Natural killer cell treated with Interleukin-12 subunit alpha and Interleukin-12 subunit beta and Interleukin-15 and Interleukin-18, amount 100 ng/mL, for 72 hours (primary cell): ENCODE measurements at regions not wholly inside any gene's neighbourhood (a gene's known extent, or its start where the extent isn't known, plus 50 kb on each side); places are given as distances from the start of the nearest gene placed in this dataset.

Source experiments
- ATAC-seq, 2 donors: fragments of 150-1000 bp; cut with Tn5 transposase in 1 of 2; sonication (Bioruptor Pico), chemical (Tn5 transposase) in 1 of 2; 2 replicates each; pipeline ENCODE4 v1.10.0; 2021
- DNase-seq: peaks from one replicate; pipeline ENCODE4 v3.0.0; 2022; ENCODE audit warnings: low spot score
- H3K27ac Mint-ChIP-seq, 2 donors: 1 replicate in 1 of 2; 2 replicates in 1 of 2; pipeline ENCODE4 v1.8.0; 2022; ENCODE audit warnings: mixed read lengths in 2 of 2, mild to moderate bottlenecking in 1 of 2, moderate library complexity in 1 of 2
- H3K27me3 Mint-ChIP-seq, 2 donors: 1 replicate in 1 of 2; 2 replicates in 1 of 2; pipeline ENCODE4 v1.8.0; 2022; ENCODE audit warnings: mixed read lengths in 2 of 2
- H3K36me3 Mint-ChIP-seq: one replicate; pipeline ENCODE4 v1.8.0; 2022; ENCODE audit warnings: mixed read lengths
- H3K4me1 Mint-ChIP-seq, 2 donors: 1 replicate in 1 of 2; 2 replicates in 1 of 2; pipeline ENCODE4 v1.8.0; 2022; ENCODE audit warnings: low read depth in 2 of 2, mixed read lengths in 2 of 2, mild to moderate bottlenecking in 1 of 2
- H3K4me3 Mint-ChIP-seq: one replicate; pipeline ENCODE4 v1.8.0; 2022; ENCODE audit warnings: mixed read lengths
- H3K9me3 Mint-ChIP-seq: 2 replicates; pipeline ENCODE4 v1.8.0; 2022; ENCODE audit warnings: mixed read lengths

DNA sequence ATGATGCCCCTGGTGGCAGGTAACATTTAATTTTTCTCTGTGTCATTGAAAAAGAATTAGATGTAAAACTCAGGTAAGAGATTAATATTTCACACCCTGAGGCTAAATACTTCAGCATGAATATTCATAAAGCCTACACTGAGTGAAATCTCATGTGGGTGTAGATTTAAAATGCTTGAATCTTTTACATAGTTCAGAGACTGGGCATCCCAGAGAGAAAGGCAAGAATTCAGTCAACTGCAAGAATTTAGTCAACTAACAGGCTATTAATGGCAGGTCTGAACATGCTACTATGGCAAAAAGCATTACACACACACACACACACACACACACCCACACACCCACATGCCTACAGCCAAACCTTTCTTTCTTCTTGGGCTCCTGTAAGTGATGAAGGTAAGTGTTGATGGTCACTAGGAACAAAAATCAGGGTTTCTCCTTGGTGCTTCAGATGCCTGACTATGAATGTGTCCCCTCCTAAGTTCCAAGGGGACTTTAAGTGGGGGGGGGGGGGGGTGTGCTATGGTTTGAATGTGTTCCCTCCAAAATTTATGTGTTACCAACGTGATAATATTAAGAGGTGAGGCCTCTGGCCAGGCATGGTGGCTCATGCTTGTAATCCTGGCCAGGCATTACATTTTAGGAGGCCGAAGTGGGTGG lies 63.7 kb upstream of the PSMD7 start:
- Mint-ChIP-seq H3K27me3 (peaks cover 22 to 26% of the 10 kb centered on the region in 2 donors), H3K36me3 (no peaks in the 10 kb centered on the region), H3K9me3 (no peaks in the 10 kb centered on the region), H3K4me1 (no peaks in the 10 kb centered on the region), H3K4me3 (no peak overlapping the region), H3K27ac (no peak overlapping the region)
- DNase-seq, result no peak
- ATAC-seq, result no peak

DNA sequence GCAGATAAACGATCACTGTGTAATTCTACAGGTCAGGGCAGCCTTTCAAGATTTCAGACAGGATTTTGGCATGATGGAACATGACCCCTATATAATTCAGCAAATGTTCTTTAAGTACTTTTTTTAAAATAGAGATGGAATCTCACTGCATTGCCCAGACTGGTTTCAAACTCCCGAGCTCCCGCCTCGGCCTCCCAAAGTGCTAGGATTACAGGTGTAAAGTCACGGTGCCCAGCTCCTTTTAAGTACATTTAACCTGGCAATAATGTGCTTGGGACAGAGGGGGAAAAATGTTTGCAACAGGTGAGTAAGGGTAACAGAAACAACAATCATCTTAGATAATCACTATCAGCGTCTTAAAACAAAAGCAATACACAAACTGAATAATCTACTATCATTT lies 66.5 kb upstream of the PSMD7 start:
- H3K27ac Mint-ChIP-seq, result no peak overlapping the region
- H3K4me3 Mint-ChIP-seq, result no peak overlapping the region
- H3K27me3 Mint-ChIP-seq, result peaks cover 24 to 38% of the 10 kb centered on the region in 2 donors
- H3K9me3 Mint-ChIP-seq, result no peaks in the 10 kb centered on the region
- no peak for DNase-seq
- H3K4me1 Mint-ChIP-seq, result no peaks in the 10 kb centered on the region
- no peak for ATAC-seq
- H3K36me3 Mint-ChIP-seq, result no peaks in the 10 kb centered on the region

DNA sequence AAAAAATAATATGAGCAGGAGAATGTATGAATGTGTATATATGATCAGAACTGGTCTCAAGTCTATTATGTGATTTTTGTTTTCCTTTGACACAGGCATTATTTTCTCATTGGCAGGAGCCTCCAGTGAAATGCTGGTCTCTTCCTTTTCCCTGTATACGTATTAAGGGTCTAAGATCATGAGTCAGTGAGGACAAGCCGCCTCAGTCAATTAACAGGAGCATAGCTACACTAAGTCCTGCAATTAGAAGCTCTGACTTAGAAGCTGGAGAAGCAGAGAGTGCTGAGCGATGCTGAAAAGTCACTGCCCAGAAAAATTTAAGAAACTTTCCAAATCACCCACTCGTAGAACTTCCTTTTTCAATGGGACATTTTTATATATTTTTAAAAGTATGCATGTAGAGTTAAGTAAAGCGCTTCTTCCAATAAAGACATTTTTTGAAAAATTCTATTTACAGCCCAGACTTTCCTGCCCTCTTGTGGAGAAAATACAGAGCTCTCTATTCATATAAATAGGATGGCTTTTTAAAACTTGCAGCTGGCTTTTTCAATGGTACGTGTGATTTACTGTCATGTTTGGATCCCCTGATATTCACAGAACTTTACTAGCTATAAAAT lies 70.2 kb upstream of the PSMD7 start:
- Mint-ChIP-seq H3K27ac (no peak overlapping the region), H3K36me3 (no peaks in the 10 kb centered on the region), H3K27me3 (peaks cover 20 to 33% of the 10 kb centered on the region in 2 donors), H3K4me3 (no peak overlapping the region), H3K4me1 (no peaks in the 10 kb centered on the region), H3K9me3 (no peaks in the 10 kb centered on the region)
- ATAC-seq (no peak), DNase-seq (no peak)

DNA sequence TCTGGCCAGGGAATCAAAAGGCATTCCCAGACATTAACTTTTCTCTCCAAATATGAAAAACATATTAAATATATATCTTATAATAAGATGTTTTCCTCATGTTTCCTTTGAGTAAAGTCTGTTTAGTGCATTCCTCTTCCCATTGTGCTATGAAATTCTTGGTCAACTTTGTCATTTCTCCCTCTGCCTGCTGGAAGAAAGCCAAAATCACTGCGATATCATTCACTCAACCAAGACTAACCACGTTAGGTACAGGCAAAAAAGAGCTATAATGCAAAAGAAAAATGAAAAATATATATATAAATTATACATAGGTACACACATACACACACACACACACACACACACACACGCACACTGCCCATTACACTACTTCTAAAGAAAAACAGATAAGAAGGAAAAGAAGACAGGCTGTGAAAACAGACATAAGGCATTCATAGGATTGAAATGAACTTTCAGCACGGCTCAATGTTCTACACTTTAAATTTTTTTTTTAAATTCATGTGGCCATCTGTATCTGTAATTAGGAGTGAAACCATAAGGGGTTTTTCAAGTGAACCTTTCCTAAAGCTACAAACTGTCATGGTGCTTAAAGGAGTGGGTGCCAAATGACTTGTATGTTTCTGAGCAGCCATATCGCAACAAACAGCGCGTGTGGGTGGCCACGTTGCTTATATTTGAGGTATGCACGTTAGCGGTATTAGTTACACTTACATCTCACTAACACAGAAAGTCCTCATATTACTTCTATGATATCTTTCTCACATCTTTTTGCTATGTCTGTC lies 71.6 kb upstream of the PSMD7 start:
- H3K36me3 Mint-ChIP-seq, result no peaks in the 10 kb centered on the region
- DNase-seq (no peak), ATAC-seq (no peak)

DNA sequence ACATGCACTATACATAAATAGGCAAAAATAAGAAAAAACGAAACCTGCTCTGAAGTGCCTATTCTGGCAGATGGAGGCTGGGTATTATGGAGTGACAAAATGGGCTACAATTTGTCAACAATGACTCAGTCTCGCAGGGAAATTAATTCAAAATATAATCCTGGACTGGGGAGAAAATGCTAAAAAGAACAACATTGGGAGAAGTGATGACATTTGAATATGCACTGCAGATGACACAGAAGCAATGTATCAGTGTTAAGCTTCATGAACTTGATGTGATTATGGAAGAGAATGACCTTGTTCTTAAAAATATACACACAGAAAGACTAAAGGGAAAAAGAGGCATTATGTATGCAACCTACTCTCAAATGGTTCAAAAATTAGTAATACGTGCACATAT lies 74.8 kb upstream of the PSMD7 start:
- Mint-ChIP-seq H3K27me3 (peaks cover 16 to 44% of the 10 kb centered on the region in 2 donors), H3K27ac (no peak overlapping the region), H3K9me3 (no peaks in the 10 kb centered on the region), H3K36me3 (no peaks in the 10 kb centered on the region), H3K4me1 (no peaks in the 10 kb centered on the region), H3K4me3 (no peak overlapping the region)
- DNase-seq (no peak), ATAC-seq (no peak)

More for the DNA sequence above, 71.6 kb upstream of the PSMD7 start:
- no peak overlapping the region for H3K27ac Mint-ChIP-seq
- no peak overlapping the region for H3K4me3 Mint-ChIP-seq
- no peaks in the 10 kb centered on the region for H3K9me3 Mint-ChIP-seq
- no peaks in the 10 kb centered on the region for H3K4me1 Mint-ChIP-seq
- H3K27me3 Mint-ChIP-seq, result peaks cover 21 to 41% of the 10 kb centered on the region in 2 donors

DNA sequence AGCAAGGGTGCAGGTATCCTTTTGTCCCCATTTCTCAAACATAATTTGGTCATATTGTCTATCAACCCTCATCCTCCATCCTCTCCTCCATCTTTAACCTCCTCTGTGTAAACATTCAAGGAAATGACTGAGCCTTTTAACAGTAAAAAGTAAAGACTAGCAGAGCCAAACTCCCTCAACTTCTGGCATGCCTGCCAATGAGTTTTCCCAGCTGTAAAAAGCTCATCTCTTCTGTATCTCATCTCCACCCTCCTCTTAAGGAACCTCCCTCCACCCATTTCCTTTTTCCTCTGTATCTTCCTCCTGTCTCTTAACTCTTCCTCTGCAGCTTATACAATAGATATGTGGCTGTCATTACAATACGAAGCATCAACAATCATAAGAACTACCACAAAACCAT lies 76.9 kb upstream of the PSMD7 start:
- no peak for DNase-seq
- Mint-ChIP-seq H3K27ac (no peak overlapping the region), H3K4me3 (no peak overlapping the region), H3K9me3 (no peaks in the 10 kb centered on the region), H3K4me1 (no peaks in the 10 kb centered on the region), H3K36me3 (no peaks in the 10 kb centered on the region), H3K27me3 (peaks cover 14 to 26% of the 10 kb centered on the region in 2 donors)
- no peak for ATAC-seq

DNA sequence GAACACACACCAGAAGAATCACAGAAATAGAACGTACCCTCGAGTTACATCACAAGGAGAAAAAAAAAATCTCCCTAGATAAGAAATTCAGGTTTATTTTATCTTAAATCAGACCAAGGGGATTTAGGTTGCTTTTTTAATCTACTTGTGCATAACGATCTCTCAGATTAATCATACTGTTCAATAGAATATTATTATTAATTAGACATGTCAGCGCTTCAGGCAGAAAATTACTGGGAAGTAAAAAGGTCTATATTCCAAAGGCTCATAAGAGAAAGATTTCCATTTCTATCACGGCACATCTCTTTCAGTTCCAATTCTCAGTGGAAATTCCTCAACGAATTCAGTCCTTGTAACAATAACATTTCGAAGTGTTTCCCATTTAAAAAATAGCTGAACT lies 77.7 kb upstream of the PSMD7 start:
- ATAC-seq, result no peak
- Mint-ChIP-seq H3K36me3 (no peaks in the 10 kb centered on the region), H3K9me3 (no peaks in the 10 kb centered on the region), H3K4me3 (no peak overlapping the region), H3K27ac (no peak overlapping the region), H3K27me3 (peaks cover 14 to 26% of the 10 kb centered on the region in 2 donors), H3K4me1 (no peaks in the 10 kb centered on the region)
- DNase-seq, result no peak

DNA sequence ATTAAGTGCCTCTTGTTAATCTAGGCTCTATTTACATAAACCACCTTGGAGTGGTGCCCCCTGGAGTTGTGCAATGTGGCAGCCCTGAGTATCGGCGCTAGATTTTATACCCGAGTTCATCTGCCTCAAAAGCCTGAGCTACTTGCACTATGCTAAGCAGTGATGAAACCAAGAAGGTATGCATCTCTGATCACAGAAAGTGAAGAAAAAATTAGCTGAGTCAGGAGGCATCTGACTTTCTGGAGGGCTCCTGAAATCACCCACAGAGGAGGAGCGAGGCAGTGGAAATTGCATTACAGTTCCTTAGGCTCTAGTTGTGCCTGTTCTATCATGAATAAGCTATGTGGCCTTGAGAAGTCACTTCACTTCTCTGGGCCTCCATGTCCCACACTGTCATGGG lies 80.3 kb upstream of the PSMD7 start:
- Mint-ChIP-seq H3K27me3 (peaks cover 25 to 38% of the 10 kb centered on the region in 2 donors), H3K4me3 (no peak overlapping the region), H3K4me1 (no peaks in the 10 kb centered on the region), H3K36me3 (no peaks in the 10 kb centered on the region), H3K9me3 (no peaks in the 10 kb centered on the region), H3K27ac (no peak overlapping the region)
- DNase-seq (no peak), ATAC-seq (no peak)

DNA sequence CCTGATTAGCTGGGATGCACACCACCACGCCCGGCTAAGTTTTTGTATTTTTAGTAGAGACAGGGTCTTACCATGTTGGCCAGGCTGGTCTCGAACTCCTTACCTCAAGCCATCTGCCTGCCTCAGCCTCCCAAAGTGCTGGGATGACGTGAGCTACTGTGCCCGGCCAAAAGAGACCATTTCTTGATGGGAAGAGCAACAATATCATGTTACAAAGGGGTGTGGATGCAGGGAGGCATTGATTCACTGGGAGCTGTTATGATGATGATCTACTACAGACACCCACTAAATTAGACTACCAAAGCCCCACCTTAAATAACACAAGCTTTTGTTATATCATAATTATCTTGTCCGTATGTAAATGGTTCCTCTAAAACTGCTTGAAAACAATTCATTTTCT lies 81.4 kb upstream of the PSMD7 start:
- H3K27ac Mint-ChIP-seq, result no peak overlapping the region
- no peaks in the 10 kb centered on the region for H3K4me1 Mint-ChIP-seq
- no peaks in the 10 kb centered on the region for H3K36me3 Mint-ChIP-seq
- peaks cover 25 to 33% of the 10 kb centered on the region in 2 donors for H3K27me3 Mint-ChIP-seq
- no peak overlapping the region for H3K4me3 Mint-ChIP-seq
- DNase-seq (no peak), ATAC-seq (no peak)
- H3K9me3 Mint-ChIP-seq, result no peaks in the 10 kb centered on the region

DNA sequence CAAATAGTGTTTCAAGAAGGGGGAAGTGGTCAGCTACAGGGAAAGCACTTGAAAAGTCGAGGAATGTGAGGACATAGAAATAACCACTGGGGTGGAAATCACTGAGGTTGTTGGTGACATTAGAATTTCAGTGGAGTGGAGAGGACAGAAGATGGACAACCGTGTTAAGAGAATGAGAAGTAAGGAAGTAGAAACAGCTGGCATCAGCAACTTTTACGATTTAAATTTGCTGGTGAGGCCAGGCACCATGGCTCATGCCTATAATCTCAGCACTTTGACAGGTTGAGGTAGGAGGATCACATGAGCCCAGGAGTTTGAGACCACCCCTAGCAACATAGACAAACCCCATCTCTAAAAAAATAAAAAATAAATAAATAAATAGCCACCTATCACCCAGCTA lies 83.2 kb upstream of the PSMD7 start:
- Mint-ChIP-seq H3K4me1 (no peaks in the 10 kb centered on the region), H3K27me3 (peaks cover 18 to 28% of the 10 kb centered on the region in 2 donors), H3K36me3 (no peaks in the 10 kb centered on the region), H3K4me3 (no peak overlapping the region), H3K9me3 (no peaks in the 10 kb centered on the region), H3K27ac (no peak overlapping the region)
- DNase-seq (no peak), ATAC-seq (no peak)

DNA sequence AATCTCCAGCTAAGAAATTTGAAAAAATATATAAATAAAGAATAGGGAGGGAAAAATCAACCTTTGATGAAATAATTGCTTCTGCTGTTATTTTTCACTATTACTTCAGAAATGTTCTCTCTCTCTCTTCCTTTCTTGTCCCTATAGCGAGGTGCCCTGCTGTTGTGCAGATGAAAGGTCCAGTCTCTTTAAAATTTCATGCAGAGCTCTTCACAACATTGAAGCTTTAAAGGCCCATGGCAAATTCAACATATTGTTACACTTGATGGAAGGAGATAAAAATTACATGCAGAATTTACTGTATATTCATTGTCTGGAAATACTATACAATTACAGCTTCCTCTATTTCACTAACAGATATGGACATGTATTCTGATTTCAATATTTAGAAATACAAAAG lies 86.4 kb upstream of the PSMD7 start:
- H3K4me3 Mint-ChIP-seq, result no peak overlapping the region
- no peaks in the 10 kb centered on the region for H3K9me3 Mint-ChIP-seq
- H3K27ac Mint-ChIP-seq, result no peak overlapping the region
- no peaks in the 10 kb centered on the region for H3K36me3 Mint-ChIP-seq
- peaks cover 13 to 29% of the 10 kb centered on the region in 2 donors for H3K27me3 Mint-ChIP-seq
- no peak for ATAC-seq
- H3K4me1 Mint-ChIP-seq, result no peaks in the 10 kb centered on the region
- no peak for DNase-seq

DNA sequence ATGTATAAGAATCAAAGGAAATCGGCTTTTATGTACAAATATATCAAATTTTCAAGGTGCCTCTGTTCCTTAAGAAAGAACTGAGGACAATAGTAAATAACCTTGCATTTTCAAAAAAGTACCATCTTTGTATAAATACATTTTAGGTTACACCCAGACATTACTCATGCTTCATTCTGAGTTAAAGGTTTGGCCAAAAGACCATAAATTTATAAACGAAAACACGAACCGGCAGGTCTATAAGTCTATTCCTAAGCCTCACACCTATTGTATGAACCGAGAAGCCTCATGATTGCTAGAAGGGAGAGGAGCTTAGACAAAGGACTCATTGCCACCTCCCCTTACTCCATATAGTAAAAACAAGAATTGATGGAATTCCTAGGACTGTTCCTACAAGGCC lies 94.6 kb upstream of the PSMD7 start:
- no peaks in the 10 kb centered on the region for H3K4me1 Mint-ChIP-seq
- DNase-seq (no peak), ATAC-seq (no peak)
- no peak overlapping the region for H3K27ac Mint-ChIP-seq
- peaks cover 0 to 23% of the 10 kb centered on the region in 2 donors for H3K27me3 Mint-ChIP-seq
- H3K36me3 Mint-ChIP-seq, result no peaks in the 10 kb centered on the region
- no peaks in the 10 kb centered on the region for H3K9me3 Mint-ChIP-seq
- H3K4me3 Mint-ChIP-seq, result no peak overlapping the region

DNA sequence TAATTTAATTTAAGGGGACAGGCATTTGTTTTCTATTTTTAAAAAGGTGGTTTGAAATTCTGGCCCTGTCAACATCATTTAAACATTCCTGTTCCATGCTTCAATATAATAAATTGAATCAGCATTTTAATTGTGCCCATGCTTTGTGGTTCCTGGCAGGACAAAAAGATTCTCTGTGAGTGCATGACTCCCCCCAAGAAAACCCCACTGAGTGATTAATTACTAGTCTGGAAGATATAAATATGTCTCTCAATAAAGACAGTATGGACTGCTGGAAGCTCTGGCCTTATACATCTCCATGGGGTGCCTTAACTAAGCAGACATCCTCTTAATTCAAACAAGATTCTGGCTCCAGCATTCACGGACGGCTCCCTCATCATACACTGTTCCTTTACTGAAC lies 95.0 kb upstream of the PSMD7 start:
- no peaks in the 10 kb centered on the region for H3K9me3 Mint-ChIP-seq
- no peaks in the 10 kb centered on the region for H3K36me3 Mint-ChIP-seq
- DNase-seq (no peak), ATAC-seq (no peak)
- peaks cover 0 to 23% of the 10 kb centered on the region in 2 donors for H3K27me3 Mint-ChIP-seq
- H3K4me3 Mint-ChIP-seq, result no peak overlapping the region
- H3K4me1 Mint-ChIP-seq, result no peaks in the 10 kb centered on the region
- H3K27ac Mint-ChIP-seq, result no peak overlapping the region

DNA sequence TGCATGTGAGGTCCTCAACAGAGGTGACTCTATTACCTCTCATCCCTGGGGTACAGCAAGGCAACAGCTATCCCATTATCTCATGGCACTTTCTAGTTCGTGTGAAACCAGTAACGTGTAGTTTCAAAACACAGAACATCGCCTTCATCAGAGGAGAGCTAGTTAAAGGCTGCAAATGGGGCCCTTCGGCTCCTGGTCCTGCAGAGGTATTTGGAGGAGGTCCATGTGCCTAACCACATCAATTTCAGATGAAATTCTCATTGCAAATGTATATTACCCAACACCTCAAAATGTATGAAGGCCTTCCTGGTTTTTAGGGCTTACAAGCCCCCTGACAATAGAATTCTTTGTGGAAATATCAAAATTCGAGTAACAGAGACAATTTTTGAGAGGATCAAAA lies 95.7 kb upstream of the PSMD7 start:
- no peak for DNase-seq
- H3K9me3 Mint-ChIP-seq, result no peaks in the 10 kb centered on the region
- no peaks in the 10 kb centered on the region for H3K36me3 Mint-ChIP-seq
- H3K4me3 Mint-ChIP-seq, result no peak overlapping the region
- H3K4me1 Mint-ChIP-seq, result no peaks in the 10 kb centered on the region
- peaks cover 0 to 24% of the 10 kb centered on the region in 2 donors for H3K27me3 Mint-ChIP-seq
- ATAC-seq, result no peak
- H3K27ac Mint-ChIP-seq, result no peak overlapping the region
